ENCODE measurements at regions not wholly inside any gene's neighbourhood (a gene's known extent, or its start where the extent isn't known, plus 50 kb on each side); places are given as distances from the start of the nearest gene placed in this dataset.
"Not testable (repeated sequence)": the region's sequence is repeated elsewhere in the genome, so short reads cannot be mapped to it uniquely, and the experiment has no call there.

GRCh38 chr12:111238075-111238734 lies 130.7 kb downstream of the PHETA1 start:
- Histone ChIP-seq H3K4me3 (no peak overlapping the region), H3K4me1 (no peaks in the 10 kb centered on the region), H3K9me3 (peaks cover 4 to 10% of the 10 kb centered on the region in 2 donors), H3K27ac (no peak overlapping the region), H3K36me3 (no peaks in the 10 kb centered on the region), H3K27me3 (peaks cover 0 to 23% of the 10 kb centered on the region in 2 donors)
- intact Hi-C loops (cut with DNase I; ENCODE audit: low total_unique reads): no loop called here
- DNase-seq (ENCODE audit: low spot score in 2 of 2): no peak
- TF ChIP-seq POLR2A (IDR thresholded peaks at IDR 0.05): no peak
- no peak for TF ChIP-seq CTCF (IDR thresholded peaks at IDR 0.05)
- no peak for TF ChIP-seq POLR2AphosphoS5 (IDR thresholded peaks at IDR 0.05)

GRCh38 chr12:111234491-111234890 lies 134.4 kb downstream of the PHETA1 start:
- H3K27me3 ChIP-seq: peaks cover 0 to 19% of the 10 kb centered on the region in 2 donors
- H3K27ac ChIP-seq; H3K9me3 ChIP-seq; H3K36me3 ChIP-seq; intact Hi-C loops (cut with DNase I; ENCODE audit: low total_unique reads); DNase-seq (ENCODE audit: low spot score in 2 of 2); H3K4me1 ChIP-seq; H3K4me3 ChIP-seq: not testable (repeated sequence)

GRCh38 chr12:111233786-111234185 lies 135.1 kb downstream of the PHETA1 start:
- Histone ChIP-seq H3K9me3 (peaks cover 4 to 10% of the 10 kb centered on the region in 2 donors), H3K27me3 (peaks cover 0 to 16% of the 10 kb centered on the region in 2 donors), H3K27ac (no peak overlapping the region), H3K36me3 (no peaks in the 10 kb centered on the region), H3K4me1 (no peaks in the 10 kb centered on the region), H3K4me3 (no peak overlapping the region)
- no peak for TF ChIP-seq POLR2A (IDR thresholded peaks at IDR 0.05)
- no peak for TF ChIP-seq CTCF (IDR thresholded peaks at IDR 0.05)
- no peak for TF ChIP-seq POLR2AphosphoS5 (IDR thresholded peaks at IDR 0.05)
- intact Hi-C loops (cut with DNase I; ENCODE audit: low total_unique reads): no loop called here
- DNase-seq (ENCODE audit: low spot score in 2 of 2): no peak

- H3K9me3 ChIP-seq: peaks cover 0 to 2% of the 10 kb centered on the region in 2 donors
- DNase-seq (ENCODE audit: low spot score in 2 of 2): no peak
- peaks cover 0 to 10% of the 10 kb centered on the region in 2 donors for H3K27me3 ChIP-seq
- intact Hi-C loops (cut with DNase I; ENCODE audit: low total_unique reads): no loop called here
- H3K4me3 ChIP-seq: no peak overlapping the region
- no peaks in the 10 kb centered on the region for H3K4me1 ChIP-seq
- TF ChIP-seq CTCF (IDR thresholded peaks at IDR 0.05): no peak
- no peak for TF ChIP-seq POLR2A (IDR thresholded peaks at IDR 0.05)
- no peak for TF ChIP-seq POLR2AphosphoS5 (IDR thresholded peaks at IDR 0.05)
- H3K36me3 ChIP-seq: no peaks in the 10 kb centered on the region
- H3K27ac ChIP-seq: no peak overlapping the region
Observed at GRCh38 chr12:111230649-111231048, 138.2 kb downstream of the PHETA1 start.

GRCh38 chr12:111228916-111229666 lies 139.8 kb downstream of the PHETA1 start:
- DNase-seq (ENCODE audit: low spot score in 2 of 2): no peak
- H3K27ac ChIP-seq: no peak overlapping the region
- no peaks in the 10 kb centered on the region for H3K9me3 ChIP-seq
- H3K4me3 ChIP-seq: no peak overlapping the region
- TF ChIP-seq CTCF (IDR thresholded peaks at IDR 0.05) (no peak), POLR2A (IDR thresholded peaks at IDR 0.05) (no peak), POLR2AphosphoS5 (IDR thresholded peaks at IDR 0.05) (no peak)
- intact Hi-C loops (cut with DNase I; ENCODE audit: low total_unique reads): no loop called here
- H3K36me3 ChIP-seq: no peaks in the 10 kb centered on the region
- peaks cover 0 to 10% of the 10 kb centered on the region in 2 donors for H3K27me3 ChIP-seq
- H3K4me1 ChIP-seq: no peaks in the 10 kb centered on the region

Data from breast epithelium (tissue), 4 donors.